NCI-H2196 (cell line): ENCODE measurements at regions not wholly inside any gene's neighbourhood (a gene's known extent, or its start where the extent isn't known, plus 50 kb on each side); places are given as distances from the start of the nearest gene placed in this dataset.

Experiments used
- DNase-seq: peaks from one replicate; lab custom pipeline; 2025; ENCODE audit not compliant: unreplicated experiment; lab: John Stamatoyannopoulos, UW

GRCh38 chr6:10465629-10466499, 51.0 kb upstream of the TFAP2A start:
- peak; percentile 40 for DNase-seq
